ENCODE measurements at regions not wholly inside any gene's neighbourhood (a gene's known extent, or its start where the extent isn't known, plus 50 kb on each side); places are given as distances from the start of the nearest gene placed in this dataset.
A peak's percentile ranks its signal among the peaks of the same experiment; 100 is the strongest.
"Not testable (repeated sequence)": the region's sequence is repeated elsewhere in the genome, so short reads cannot be mapped to it uniquely, and the experiment has no call there.

DNA sequence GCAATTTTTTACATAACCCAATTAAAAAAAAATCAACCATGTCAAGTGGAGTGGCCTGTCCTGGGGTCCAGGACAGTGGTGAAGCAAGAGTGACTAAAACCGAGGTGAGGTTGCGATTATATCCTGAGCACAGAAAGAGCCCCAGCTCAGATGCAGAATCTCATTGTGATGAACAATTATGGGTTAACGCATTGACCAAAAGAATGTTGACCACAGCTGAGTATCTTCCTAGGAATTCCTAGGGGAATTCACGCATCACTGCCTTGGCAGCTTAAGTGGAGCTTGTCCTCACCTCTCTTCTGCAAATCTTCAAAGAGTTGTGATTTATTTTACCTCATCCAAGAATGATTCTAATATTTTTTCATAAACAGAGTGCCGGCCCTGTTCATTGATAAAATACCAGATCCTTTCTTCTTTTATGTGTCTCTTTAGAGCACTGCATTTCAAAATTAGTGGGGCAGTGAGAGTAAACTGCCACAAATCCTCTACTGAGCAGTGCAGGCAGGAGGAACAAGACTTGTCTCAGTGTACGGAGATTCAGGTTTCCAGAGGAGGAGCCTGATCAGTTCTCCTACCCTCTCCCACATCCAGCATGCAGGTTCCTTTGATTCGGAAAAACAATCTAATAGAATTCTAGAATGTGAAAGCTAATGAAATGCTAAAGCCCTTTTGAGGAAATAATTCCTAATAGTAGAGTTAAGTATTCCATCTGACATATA is 60.1 kb upstream of the ZNF184 start:
- DNase-seq, result peak; percentile 36

- peak; percentile 46 for DNase-seq
Observed at GRCh38 chr6:27531772-27532459, 59.0 kb upstream of the ZNF184 start.

- DNase-seq, result not testable (repeated sequence)
Observed at GRCh38 chr6:27529796-27530195, 56.9 kb upstream of the ZNF184 start.

DNA sequence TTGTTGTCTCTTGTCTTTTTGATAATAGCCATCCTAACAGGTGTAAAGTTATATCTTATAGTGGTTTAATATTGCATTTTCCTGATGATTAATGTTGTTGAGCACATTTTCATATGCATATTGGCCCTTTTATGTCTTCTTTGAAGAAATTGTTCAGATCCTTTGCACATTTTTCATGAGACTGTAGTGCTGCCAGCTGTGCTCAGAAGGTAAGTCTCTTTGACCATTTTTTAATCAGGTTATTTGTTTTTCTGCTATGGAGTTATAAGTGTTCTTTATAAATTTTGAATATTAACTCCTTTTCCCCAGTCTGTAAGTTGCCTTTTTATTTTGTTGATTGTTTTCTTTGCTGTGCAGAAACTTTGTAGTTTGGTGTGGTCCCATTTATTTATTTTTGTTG is 55.8 kb upstream of the ZNF184 start:
- no peak for DNase-seq

Measured in NCI-H82 (cell line).